GM12878 (cell line): ENCODE measurements at regions not wholly inside any gene's neighbourhood (a gene's known extent, or its start where the extent isn't known, plus 50 kb on each side); places are given as distances from the start of the nearest gene placed in this dataset.
"Not testable (repeated sequence)": the region's sequence is repeated elsewhere in the genome, so short reads cannot be mapped to it uniquely, and the experiment has no call there.

Source experiments
- ASH2L ChIP-seq: fragments of 300-600, 200-600 bp; sonication (generic); IDR thresholded peaks from 2 replicates; pipeline ENCODE4 v1.6.1; 2017; ENCODE audit warnings: low read depth, mild to moderate bottlenecking, borderline replicate concordance
- CBX5 ChIP-seq: sonication (generic); IDR thresholded peaks from 2 replicates; pipeline ENCODE4 v1.6.1; 2016; ENCODE audit warnings: low read depth, moderate library complexity, mild to moderate bottlenecking, inconsistent platforms
- MXI1 ChIP-seq: fragments of 150-350 bp; IDR thresholded peaks from 2 replicates; pipeline ENCODE4 v1.6.1; 2011; ENCODE audit warnings: low read depth, mild to moderate bottlenecking, inconsistent platforms, low read length, improper control_type of control experiment
- POLR2AphosphoS5 ChIP-seq: IDR thresholded peaks from 2 replicates; pipeline ENCODE4 v1.6.1; 2011; ENCODE audit warnings: mild to moderate bottlenecking, low read length, inconsistent platforms
- RFX5 ChIP-seq: IDR thresholded peaks from 2 replicates; pipeline ENCODE4 v1.6.1; 2011; ENCODE audit warnings: low read depth, low read length, improper control_type of control experiment
- SPI1 ChIP-seq: IDR thresholded peaks from 2 replicates; pipeline ENCODE4 v1.6.1; 2011; ENCODE audit warnings: low read depth, mild to moderate bottlenecking, low read length, moderate library complexity, borderline replicate concordance; ENCODE audit not compliant: insufficient read depth
- TF ChIP-seq, protein P1 (sequence below), 3 experiments: IDR thresholded peaks in 2 of 3; conservative IDR thresholded peaks in 1 of 3; 2 replicates each; pipeline ENCODE4 v1.5.1; 2011; ENCODE audit warnings: low read depth in 3 of 3, low read length in 3 of 3, mild to moderate bottlenecking in 3 of 3, control low read depth in 2 of 3, moderate library complexity in 2 of 3, inconsistent platforms in 1 of 3, mixed read lengths in 1 of 3; ENCODE audit not compliant: control insufficient read depth in 2 of 3, insufficient read depth in 1 of 3; ENCODE audit errors: extremely low read depth in 1 of 3
- TF ChIP-seq, protein P2 (sequence below): IDR thresholded peaks from 2 replicates; pipeline ENCODE4 v1.6.1; 2012; ENCODE audit warnings: low read depth, low read length, improper control_type of control experiment
- TF ChIP-seq, protein P3 (sequence below): IDR thresholded peaks from 2 replicates; pipeline ENCODE4 v1.6.1; 2012; ENCODE audit warnings: low read depth, low read length, improper control_type of control experiment

DNA sequence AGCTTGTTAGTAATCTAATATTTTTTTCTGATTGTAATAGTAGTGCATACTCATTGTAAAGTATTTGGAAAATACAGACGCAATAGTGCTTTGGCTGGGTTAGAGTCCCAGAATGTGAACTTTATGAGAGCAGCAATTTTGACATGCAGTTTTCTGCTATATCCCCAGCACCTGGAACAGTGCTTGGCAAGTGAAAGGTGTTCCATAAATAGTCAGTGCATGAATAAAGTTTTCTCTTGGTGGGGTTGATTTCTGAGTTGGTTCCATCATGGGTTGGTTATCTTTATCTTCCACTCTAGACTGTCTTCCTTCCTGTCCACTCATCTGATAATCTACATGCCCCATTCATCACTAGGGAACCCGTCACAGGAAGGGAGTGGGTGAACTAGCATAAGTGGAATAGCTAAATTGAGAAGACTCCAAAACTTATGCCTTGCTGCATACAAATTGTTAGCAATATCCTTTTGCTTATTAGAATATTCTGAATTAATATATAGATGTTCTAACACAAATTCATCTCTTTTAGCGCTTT is 69.3 kb upstream of the MINPP1 start:
- TF ChIP-seq, protein P1, sequence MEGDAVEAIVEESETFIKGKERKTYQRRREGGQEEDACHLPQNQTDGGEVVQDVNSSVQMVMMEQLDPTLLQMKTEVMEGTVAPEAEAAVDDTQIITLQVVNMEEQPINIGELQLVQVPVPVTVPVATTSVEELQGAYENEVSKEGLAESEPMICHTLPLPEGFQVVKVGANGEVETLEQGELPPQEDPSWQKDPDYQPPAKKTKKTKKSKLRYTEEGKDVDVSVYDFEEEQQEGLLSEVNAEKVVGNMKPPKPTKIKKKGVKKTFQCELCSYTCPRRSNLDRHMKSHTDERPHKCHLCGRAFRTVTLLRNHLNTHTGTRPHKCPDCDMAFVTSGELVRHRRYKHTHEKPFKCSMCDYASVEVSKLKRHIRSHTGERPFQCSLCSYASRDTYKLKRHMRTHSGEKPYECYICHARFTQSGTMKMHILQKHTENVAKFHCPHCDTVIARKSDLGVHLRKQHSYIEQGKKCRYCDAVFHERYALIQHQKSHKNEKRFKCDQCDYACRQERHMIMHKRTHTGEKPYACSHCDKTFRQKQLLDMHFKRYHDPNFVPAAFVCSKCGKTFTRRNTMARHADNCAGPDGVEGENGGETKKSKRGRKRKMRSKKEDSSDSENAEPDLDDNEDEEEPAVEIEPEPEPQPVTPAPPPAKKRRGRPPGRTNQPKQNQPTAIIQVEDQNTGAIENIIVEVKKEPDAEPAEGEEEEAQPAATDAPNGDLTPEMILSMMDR (IDR thresholded peaks at IDR 0.05 in 2 of 3, conservative IDR thresholded peaks at IDR 0.05 in 1 of 3; ENCODE audit: control insufficient read depth in 2 of 3, extremely low read depth in 1 of 3, insufficient read depth in 1 of 3, low read depth in 3 of 3, low read length in 3 of 3): not testable (repeated sequence)
- TF ChIP-seq ASH2L, RFX5, SPI1, POLR2AphosphoS5, CBX5, MXI1: not testable (repeated sequence)
- TF ChIP-seq, protein P2, sequence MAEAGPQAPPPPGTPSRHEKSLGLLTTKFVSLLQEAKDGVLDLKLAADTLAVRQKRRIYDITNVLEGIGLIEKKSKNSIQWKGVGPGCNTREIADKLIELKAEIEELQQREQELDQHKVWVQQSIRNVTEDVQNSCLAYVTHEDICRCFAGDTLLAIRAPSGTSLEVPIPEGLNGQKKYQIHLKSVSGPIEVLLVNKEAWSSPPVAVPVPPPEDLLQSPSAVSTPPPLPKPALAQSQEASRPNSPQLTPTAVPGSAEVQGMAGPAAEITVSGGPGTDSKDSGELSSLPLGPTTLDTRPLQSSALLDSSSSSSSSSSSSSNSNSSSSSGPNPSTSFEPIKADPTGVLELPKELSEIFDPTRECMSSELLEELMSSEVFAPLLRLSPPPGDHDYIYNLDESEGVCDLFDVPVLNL: not testable (repeated sequence)
- TF ChIP-seq, protein P3, sequence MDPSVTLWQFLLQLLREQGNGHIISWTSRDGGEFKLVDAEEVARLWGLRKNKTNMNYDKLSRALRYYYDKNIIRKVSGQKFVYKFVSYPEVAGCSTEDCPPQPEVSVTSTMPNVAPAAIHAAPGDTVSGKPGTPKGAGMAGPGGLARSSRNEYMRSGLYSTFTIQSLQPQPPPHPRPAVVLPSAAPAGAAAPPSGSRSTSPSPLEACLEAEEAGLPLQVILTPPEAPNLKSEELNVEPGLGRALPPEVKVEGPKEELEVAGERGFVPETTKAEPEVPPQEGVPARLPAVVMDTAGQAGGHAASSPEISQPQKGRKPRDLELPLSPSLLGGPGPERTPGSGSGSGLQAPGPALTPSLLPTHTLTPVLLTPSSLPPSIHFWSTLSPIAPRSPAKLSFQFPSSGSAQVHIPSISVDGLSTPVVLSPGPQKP: not testable (repeated sequence)
